ENCODE measurements at regions not wholly inside any gene's neighbourhood (a gene's known extent, or its start where the extent isn't known, plus 50 kb on each side); places are given as distances from the start of the nearest gene placed in this dataset.

DNA sequence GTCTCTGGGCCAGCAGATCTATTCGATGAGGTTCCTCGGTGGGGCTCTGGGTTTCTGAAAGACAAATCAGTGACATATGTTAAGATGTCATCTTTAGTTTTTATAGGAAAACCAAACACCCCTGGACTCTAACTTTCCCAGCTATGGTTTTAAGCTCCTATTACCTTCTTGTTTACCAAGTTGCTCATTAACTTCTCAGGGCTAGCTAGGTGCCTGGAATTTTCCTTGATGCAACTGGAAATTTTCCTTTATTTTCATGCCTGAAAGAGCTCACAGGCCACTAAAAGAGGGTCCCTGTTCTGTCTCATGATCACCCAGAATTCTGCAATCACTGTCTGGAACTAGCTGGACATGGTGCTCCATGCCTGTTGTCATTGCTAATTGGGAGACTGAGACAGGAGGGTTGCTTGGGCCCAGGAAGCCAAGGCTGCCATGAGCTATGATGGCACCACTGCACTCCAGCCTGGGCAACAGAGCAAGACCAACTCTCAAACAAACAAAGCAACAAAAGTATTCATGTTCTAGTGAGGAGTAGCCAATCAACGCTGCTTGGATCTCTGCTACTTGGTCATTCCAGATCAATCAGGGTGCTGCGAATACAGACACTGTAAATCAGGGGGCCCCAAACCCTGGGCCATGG is 1173.5 kb upstream of the AUTS2 start:
- DNase-seq (ENCODE audit: low read depth, low spot score): no peak

DNA sequence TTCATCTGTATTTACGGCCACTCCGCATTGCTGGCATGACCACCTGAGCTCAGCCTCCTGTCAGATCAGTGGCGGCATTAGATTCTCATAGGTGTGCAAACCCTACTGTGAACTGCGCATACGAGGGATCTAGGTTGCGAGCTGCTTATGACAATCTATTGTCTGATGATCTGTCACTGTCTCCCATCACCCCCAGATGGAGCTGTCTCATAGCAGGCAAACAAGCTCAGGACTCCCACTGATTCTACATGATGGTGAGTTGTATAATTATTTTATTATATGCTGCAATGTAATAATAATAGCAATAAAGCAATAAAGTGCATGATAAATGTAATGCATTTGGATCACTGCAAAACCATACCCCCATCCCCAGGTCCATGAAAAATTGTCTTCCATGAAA is 1172.9 kb upstream of the AUTS2 start:
- DNase-seq (ENCODE audit: low read depth, low spot score): no peak

DNA sequence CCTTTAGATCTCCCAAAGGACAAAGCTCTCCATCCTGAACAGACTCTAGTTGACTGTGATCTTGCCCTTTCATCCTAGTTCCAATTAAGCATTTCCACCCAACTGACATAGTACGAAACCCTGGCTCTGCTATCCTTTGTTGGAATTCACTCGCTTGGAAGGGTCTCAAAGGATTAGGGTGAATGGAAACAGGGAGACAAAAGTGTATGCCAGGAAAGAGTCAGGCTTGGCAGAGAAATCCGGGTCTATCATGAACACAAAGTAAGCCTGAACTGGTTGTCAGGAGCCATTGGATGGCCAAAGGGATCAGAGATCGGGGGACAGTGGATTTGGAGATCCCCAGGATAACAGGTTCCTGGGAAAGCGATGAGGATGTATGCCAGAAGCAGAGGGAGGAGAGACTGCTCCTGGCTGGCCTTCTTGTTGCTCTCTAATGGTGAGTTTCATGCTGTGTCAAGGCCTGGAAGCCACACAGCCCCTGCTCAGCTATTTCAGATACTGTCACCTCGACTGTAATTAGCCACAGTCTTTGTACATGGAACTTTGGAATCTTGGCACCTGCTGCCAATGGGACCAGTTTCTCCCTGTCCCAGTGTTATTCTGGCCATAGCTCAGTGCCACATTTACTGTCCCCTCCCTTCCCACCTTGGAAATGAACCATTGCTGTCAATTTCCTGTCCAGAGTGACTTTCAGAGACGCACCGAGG is 1168.7 kb upstream of the AUTS2 start:
- DNase-seq (ENCODE audit: low read depth, low spot score): no peak

DNA sequence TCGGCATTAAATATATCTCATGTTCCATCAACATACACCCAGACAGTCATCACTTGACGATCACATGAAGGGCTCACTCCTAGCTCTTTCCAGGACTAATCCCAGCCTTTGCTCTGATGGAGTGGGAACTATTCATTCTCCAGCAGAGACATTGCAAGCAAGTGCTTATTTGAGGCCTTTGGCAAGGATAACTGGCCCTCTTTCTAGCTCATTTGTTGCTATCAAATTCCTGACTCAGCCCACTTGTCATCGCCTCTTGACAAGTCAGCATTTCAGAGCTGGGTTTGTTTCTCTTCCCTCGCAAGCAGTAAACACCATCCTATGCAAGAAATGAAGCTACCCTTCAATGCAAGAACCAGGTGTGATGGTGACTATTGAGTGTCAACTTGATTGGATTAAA is 1165.7 kb upstream of the AUTS2 start:
- no peak for DNase-seq (ENCODE audit: low read depth, low spot score)

DNA sequence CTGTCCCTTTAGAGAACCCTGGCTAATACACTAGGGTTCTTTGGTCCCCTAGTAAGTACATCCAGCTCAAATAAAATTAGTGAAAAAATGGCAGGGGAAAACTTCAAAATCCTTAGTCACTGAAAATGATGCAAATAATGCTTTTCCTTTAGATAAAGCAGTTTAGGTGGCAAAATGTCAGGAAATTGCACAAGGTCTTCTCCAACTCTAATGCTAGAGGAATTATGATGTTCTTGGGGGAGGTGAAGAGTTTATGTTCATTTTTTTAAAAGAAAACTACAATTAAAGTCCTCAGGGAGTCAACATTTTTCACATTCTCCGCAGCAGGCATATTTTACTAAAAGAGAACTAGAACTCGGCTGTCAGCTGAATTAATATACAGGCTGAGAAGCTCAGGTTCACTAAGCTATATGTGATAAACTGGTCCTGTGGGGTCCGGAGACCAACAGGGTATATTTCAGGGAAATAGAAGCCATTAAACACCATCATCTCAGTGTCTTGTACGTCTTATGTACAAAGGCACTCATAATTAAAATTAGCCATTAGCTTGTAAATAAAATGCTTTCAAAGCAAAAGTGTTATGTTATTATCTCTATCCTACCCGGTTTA is 1164.7 kb upstream of the AUTS2 start:
- no peak for DNase-seq (ENCODE audit: low read depth, low spot score)

DNA sequence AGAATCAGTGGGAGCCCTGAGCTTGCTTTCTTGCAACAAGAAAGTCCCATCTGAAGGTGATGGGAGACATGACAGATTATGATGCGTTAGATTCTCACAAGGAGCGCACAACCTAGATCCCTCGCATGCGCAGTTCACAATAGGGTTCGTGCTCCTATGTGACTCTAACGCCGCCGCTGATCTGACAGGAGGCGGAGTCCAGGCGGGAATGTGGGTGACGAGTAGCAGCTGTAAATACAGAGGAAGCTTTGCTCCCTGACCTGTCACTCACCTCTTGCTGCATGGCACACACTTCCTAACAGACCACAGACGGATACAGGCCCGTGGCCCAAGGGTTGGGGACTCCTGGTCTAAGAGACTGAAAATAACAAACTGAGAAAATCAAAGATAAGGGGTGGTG is 1163.4 kb upstream of the AUTS2 start:
- no peak for DNase-seq (ENCODE audit: low read depth, low spot score)

DNA sequence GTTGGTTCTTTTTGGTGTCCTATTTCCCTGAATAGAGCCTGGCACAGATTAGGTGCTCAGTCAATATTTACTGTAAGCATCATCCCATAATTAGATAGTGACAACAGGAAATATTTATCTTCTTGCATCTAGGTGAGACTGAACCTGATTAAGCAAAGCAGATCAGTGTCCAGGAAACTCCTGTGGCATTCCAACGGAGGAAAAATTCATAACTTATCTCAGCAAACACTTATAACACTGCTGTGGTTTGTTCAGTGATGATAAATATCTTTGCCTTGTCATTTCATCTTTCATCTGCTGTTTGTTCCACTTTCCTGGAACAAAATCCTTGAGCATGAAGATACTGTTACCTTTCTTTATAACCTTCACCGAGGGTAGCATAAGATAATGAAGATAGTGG is 1160.3 kb upstream of the AUTS2 start:
- DNase-seq (ENCODE audit: low read depth, low spot score): no peak

DNA sequence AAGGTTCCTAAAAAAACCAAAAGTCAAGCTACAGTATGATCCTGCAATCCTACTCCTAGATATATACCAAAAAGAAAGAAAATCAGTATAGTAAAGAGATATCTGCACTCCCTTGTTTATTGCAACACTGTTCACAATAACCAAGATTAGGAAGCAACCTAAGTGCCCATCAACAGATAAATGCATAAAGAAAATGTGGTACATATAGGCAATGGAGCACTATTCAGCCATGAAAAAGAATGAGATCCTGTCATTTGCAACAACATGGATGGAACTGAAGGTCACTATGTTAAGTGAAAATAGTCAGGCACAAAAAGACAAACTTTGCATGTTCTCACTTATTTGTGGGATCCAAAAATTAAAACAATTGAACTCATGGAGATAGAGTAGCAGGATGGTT is 1159.5 kb upstream of the AUTS2 start:
- no peak for DNase-seq (ENCODE audit: low read depth, low spot score)

DNA sequence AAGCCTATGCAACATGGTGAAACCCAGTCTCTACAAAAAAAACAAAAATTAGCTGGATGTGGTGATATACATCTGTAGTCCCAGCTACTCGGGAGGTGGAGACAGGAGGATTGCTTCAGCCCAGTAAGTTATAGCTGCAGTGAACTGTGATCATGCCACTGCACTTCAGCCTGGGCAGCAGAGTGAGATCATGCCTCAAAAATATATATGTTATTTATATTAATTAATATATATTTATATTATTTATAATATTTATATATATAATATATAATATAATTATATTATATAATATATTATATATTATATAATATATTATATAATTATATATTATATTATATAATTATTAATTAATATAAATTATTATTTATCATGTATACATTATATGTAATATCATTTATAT is 1158.4 kb upstream of the AUTS2 start:
- no peak for DNase-seq (ENCODE audit: low read depth, low spot score)

DNA sequence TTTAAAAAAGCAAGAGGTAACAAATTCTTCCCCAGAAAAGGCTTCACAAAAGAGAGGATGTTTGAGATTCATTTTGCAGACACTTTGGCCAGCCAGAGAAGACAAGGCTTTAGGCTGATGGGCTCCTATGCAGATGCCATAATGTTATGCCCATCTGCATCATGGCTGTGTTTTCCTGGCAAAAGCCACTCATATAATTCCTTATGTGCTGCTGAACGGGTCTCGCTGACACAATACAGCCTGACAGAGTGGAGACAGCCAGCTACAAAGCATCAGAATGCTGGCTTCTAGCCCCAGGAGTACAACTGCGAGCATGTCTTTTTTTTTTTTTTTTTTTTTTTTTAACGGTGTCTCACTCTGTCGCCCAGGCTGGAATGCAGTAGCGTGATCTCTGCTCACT is 1157.4 kb upstream of the AUTS2 start:
- DNase-seq (ENCODE audit: low read depth, low spot score): no peak

DNA sequence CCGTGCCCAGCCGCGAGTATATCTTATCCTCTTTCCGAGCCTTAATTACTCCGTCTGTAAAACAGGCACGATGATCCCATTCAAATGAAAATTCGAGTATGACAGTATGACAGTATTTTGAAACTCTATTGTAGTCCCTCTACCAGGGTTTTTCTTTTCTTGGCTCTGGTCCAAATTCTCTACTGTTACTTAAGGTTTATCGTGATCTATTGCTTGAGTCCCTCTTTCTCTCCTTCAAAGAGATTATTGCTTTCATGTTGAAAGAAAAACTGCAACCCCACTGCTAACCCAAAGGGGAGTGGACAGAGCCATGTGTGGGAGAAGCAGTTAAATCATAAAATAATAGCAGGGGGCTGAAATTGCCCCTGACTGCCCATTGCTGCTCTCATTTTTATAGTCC is 1156.6 kb upstream of the AUTS2 start:
- no peak for DNase-seq (ENCODE audit: low read depth, low spot score)

DNA sequence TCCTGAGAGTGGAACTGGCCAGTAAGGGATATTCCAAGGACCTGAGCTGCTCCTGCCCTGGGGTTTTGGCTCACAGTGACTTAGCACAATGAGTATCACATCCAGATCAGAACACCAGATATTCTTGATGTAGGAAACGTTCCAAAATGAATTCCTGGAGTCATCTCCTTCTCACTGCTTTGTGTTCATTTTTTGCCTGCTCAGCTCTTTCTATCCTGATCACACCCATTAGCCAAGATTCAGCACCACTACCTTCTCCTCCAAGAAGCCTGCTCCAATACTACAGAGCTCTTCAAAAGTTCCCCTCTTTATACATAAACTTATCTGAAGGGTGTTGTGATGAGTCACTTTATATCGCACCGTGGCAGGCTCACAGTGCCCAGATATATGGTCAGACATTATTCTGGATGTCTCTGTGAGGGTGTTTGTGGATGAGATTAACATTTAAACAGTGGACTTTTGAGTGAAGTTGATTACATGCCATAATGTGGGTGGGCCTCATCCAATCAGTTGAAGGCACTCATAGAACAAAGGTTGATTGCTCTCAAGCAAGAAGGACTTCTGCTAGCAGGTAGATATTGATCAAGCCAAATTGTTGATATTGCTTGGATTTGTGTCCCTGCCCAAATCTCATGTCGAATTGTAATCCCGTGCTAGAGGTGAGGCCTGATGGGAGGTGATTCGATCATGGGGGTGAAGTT is 1155.2 kb upstream of the AUTS2 start:
- no peak for DNase-seq (ENCODE audit: low read depth, low spot score)

DNA sequence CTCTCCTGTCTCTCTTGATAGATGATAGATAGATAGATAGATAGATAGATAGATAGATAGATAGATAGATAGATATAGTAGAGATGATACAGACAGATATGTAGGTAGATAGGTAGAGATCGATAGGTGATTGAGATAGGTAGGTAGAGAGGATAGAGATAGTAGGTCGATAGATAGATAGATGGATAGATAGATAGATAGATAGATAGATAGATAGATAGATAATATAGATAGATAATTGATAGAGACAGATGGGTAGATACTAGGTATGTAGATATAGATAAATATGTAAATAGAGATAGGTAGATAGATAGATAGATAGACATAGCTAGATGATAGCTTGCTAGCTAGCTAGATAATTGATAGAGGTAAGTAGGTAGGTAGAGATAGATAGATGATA is 1154.2 kb upstream of the AUTS2 start:
- DNase-seq (ENCODE audit: low read depth, low spot score): no peak

DNA sequence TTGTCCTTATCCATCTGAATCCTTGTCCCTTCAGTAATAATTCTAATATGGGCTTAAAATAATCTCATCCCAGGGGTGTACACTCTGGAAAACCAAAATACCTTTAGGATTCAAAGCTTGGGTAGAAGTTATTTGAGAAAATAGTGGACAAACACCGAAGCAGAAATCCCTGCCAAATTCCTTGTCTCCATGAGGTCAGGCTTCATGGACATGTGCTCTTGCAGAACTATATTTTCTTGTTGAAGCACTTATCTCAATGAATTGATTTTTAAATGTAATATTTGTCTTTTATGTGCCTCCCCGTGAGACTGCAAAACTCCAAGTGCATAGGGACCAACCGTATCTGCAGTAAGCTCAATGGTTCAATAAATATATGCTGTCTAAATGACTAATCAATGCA is 1153.3 kb upstream of the AUTS2 start:
- DNase-seq (ENCODE audit: low read depth, low spot score): no peak

DNA sequence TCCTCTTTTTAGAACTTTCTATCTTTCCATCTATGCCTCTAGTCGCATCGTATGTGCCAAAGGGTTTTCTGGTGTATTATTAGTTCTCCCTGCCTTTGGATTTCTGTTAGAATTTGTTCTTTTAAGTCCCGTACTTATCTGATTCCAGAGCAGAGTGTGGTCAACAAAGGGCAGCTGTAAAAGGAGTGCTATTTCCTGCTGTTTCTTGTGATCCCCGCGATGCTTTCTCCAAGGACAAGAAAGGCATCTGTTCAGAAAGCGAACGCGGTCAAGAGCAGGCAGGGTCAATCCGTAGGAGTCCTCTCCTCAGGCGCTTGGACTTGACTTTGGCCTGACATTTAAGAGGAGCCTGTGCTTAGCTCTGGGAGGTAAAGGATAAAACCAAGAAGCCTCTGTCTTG is 1152.1 kb upstream of the AUTS2 start:
- DNase-seq (ENCODE audit: low read depth, low spot score): no peak

DNA sequence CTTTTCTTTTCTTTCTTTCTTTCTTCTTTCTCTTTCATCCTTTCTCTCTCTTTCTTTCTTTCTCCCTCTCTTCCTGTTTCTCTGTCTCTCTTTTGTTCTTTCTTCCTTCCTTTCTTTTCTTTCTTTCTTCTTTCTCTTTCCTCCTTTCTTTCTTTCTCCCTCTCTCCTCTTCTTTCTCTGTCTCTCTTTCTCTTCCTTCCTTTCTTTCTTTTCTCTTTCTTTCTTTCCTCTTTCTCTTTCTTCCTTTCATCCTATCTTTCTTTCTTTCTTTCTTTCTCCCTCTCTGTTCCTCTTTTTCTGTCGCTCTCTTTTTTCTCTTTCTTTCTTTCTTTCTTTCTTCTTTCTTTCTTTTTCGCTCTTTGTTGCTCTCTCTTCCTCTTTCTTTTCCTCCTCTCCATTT is 1149.2 kb upstream of the AUTS2 start:
- DNase-seq (ENCODE audit: low read depth, low spot score): no peak

DNA sequence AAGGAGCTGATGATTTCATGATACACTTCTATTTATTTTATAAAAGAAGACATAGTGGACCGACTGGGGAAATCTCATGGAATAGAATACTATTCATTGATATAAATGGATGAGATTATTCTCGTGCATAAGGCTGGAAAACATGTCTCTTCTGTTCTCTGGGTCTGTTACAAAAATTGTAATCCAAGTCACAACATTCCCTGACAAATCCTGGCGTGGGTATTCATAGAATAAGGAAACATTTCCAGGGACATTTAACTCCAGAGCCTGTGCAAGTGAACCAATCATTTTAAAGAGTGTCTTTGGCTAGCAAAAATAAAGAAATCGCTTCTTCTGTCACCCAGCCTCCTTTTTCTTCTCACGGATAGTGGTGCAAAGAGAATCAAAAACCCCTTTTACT is 1148.5 kb upstream of the AUTS2 start:
- no peak for DNase-seq (ENCODE audit: low read depth, low spot score)

DNA sequence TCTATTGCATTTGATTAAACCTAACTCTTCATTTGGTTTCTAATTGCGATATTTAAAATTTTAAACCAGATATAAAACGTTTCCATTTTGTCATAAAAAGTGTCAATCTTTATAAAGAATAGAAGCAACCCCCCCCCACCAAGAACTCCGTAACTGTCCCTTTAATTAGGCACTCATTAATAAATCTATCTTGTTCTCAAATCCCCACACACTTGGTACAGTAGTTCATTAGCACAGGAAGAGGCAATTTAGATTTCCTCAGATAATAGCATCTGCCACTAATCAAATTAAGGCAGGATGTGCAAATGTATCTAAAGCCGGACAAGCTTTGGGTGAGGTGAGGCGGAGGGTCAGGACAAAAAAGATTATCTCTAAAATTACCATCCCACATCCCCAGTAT is 1143.3 kb upstream of the AUTS2 start:
- no peak for DNase-seq (ENCODE audit: low read depth, low spot score)

DNA sequence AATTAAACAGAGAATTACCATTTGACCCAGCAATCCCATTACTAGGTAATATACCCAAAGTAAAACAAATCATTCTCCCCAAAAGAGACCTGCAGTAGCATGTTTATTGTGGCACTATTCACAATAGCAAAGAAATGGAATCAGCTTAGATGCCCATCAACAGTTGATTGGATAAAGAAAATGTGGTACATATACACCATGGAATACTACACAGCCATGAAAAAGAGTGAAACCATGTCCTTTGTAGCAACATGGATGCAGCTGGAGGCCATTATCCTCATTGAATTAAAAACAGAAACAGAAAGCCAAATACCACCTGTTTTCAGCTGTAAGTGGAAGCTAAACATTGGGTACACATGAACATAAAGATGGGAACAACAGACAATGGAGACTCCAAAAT is 1141.8 kb upstream of the AUTS2 start:
- DNase-seq (ENCODE audit: low read depth, low spot score): no peak

DNA sequence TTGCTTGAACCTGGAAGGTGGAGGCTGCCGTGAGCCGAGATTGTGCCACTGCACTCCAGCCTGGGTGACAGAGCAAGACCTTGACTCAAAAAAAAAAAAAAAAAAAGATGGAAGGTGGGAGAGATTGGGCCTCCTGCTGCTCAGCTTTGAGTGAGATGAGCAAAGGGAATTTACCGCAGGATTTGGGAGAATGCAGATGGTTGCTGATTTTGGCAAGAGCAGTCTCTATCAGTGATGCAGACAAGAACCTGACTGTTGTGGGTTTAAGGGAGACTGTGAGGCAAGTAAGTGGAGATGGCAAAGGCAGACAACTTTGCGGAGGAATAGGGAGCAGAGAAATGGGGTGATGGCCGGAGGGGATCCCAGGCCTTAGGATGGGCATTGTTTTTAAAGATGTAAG is 1140.8 kb upstream of the AUTS2 start:
- no peak for DNase-seq (ENCODE audit: low read depth, low spot score)

DNA sequence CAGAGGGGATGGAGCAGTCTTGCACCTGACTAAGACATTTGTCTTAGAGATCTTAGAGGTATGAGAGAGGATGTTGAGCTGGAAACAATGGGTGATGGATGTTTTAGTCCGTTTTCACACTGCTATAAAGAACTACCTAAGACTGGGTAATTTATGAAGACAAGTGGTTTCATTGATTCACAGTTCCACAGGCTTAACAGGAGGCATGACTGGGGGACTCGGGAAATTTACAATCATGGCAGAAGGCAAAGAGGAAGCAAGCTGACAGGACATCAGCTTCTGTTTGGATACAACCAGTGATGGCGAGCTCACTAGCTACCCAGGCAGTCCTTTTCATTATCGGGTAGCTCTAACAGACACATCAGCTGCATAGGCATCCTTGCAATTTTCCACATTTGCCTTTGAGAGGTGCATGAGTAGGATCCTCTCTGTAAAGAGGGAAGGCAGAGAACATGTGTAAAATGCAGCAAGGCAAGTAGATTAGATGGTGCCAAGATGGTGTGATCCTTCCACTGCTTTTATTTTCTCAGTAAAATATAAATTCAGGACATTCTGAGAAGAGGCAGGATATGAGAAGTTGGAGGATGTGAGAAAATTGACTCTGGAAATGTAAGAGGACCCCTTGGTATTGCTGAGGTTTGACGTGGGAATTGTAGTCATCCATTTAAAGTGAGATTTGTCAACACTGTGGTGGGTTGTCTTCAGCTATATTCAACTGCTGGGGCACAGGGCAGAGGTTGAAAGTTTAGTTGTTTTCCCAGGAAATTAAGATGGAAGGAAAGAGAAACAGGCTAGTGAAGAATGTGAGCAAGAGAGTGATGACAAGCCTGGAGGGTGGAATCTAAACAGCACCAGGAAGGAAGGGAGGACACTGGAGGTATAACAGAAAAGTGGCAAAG is 1140.0 kb upstream of the AUTS2 start:
- no peak for DNase-seq (ENCODE audit: low read depth, low spot score)

DNA sequence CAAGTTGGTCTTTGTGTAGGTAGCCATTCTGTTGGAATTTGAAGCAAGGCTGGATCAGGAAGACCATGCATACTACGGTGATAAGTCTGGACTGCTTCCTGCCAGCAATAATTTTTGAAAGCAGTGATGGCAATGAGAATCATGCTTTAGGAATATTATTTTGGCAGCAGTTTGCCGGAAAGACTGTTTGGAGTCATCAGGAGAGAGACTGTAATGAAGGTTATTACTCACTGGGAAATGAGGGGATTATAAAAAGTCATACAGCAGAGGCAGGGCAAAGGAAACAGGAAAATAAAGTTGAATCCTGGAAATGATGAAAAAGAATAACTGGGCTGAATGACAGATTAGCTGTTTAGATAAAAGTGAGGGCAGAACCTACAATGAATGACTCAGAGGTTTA is 1136.8 kb upstream of the AUTS2 start:
- DNase-seq (ENCODE audit: low read depth, low spot score): no peak
